MM.1S (cell line): ENCODE measurements at regions not wholly inside any gene's neighbourhood (a gene's known extent, or its start where the extent isn't known, plus 50 kb on each side); places are given as distances from the start of the nearest gene placed in this dataset.

ENCODE experiments used
- CTCF ChIP-seq: fragments of 300-600 bp; sonication (generic); IDR thresholded peaks from 2 replicates; pipeline ENCODE4 v1.5.1; 2016; ENCODE audit warnings: antibody characterized with exemption, low read length, mixed read lengths
- EZH2 ChIP-seq: fragments of 300-600 bp; sonication (generic); optimal IDR thresholded peaks from 2 replicates; pipeline ENCODE3; 2017; ENCODE audit warnings: low read depth, mild to moderate bottlenecking, antibody characterized with exemption, low read length, mixed read lengths
- EZH2phosphoT487 ChIP-seq: fragments of 300-600 bp; sonication (generic); IDR thresholded peaks from 2 replicates; pipeline ENCODE4 v1.6.1; 2018; ENCODE audit warnings: antibody characterized with exemption, low read length

DNA sequence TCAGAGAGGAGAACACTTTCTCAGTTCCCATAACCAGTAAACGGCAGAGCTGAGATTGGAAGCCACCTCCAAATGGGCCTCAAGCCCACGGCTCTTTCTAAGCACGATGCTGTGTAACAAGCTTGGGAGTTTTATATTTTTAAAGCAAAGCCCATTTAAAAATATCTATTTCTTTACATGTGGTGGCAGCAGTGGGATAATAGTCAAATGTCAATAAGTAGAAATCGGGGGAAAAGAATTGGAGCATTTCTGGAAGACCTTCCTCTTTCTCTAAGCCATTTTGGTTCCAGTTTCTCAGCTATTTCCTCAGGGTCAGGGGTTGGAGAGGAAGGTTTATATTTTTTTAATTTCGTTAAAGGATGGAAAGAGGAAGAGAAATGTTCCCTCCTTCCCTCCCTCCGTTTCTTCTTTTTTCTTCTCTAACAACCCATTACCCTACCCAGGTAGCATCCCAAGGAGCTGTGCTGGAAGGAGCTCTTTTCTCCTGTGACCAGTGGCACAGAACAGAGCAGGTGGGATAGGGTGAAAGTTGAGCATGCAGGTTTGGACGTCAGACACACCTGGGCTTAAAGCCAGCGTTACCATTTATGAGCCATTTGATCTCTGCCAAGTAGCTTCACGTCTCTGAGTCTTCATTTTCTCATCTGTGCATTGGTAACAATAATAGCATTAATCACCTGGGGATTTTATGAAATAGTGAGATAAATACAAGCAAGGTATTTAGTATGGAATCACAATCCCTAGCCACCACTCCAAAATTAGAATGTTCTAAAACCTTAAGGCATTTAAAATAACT, 515.7 kb downstream of the RPS24 start:
- TF ChIP-seq CTCF, result no peak
- TF ChIP-seq EZH2, result no peak
- TF ChIP-seq EZH2phosphoT487, result no peak
